ENCODE measurements at regions not wholly inside any gene's neighbourhood (a gene's known extent, or its start where the extent isn't known, plus 50 kb on each side); places are given as distances from the start of the nearest gene placed in this dataset.

GRCh38 chr22:34914846-34915245 is 151.1 kb upstream of the ISX start:
- H3K27ac ChIP-seq (ENCODE audit: low read depth in 2 of 2, low read length in 2 of 2), result no peak overlapping the region
- no peaks in the 10 kb centered on the region for H3K27me3 ChIP-seq (ENCODE audit: control insufficient read depth in 2 of 2, insufficient read depth in 2 of 2, low read length in 2 of 2)
- H3K4me3 ChIP-seq (ENCODE audit: low read length in 2 of 2), result no peak overlapping the region
- no peaks in the 10 kb centered on the region for H3K36me3 ChIP-seq (ENCODE audit: control insufficient read depth in 2 of 2, insufficient read depth in 2 of 2, low read length in 2 of 2)
- no peak overlapping the region for H3K9ac ChIP-seq (ENCODE audit: low read depth in 1 of 2, low read length in 2 of 2)
- no peaks in the 10 kb centered on the region for H3K4me1 ChIP-seq (ENCODE audit: control insufficient read depth in 2 of 2, insufficient read depth in 2 of 2, low read length in 2 of 2)
- no peaks in the 10 kb centered on the region for H3K9me3 ChIP-seq (ENCODE audit: control insufficient read depth in 2 of 2, low read length in 2 of 2)

GRCh38 chr22:34917239-34917638 is 148.7 kb upstream of the ISX start:
- no peaks in the 10 kb centered on the region for H3K27me3 ChIP-seq (ENCODE audit: control insufficient read depth in 2 of 2, insufficient read depth in 2 of 2, low read length in 2 of 2)
- no peak overlapping the region for H3K27ac ChIP-seq (ENCODE audit: low read depth in 2 of 2, low read length in 2 of 2)
- no peak overlapping the region for H3K9ac ChIP-seq (ENCODE audit: low read depth in 1 of 2, low read length in 2 of 2)
- H3K9me3 ChIP-seq (ENCODE audit: control insufficient read depth in 2 of 2, low read length in 2 of 2), result no peaks in the 10 kb centered on the region
- H3K4me3 ChIP-seq (ENCODE audit: low read length in 2 of 2), result no peak overlapping the region
- H3K36me3 ChIP-seq (ENCODE audit: control insufficient read depth in 2 of 2, insufficient read depth in 2 of 2, low read length in 2 of 2), result no peaks in the 10 kb centered on the region
- no peaks in the 10 kb centered on the region for H3K4me1 ChIP-seq (ENCODE audit: control insufficient read depth in 2 of 2, insufficient read depth in 2 of 2, low read length in 2 of 2)

- peaks cover 0 to 4% of the 10 kb centered on the region in 2 donors for H3K27me3 ChIP-seq (ENCODE audit: control insufficient read depth in 2 of 2, insufficient read depth in 2 of 2, low read length in 2 of 2)
- no peak overlapping the region for H3K4me3 ChIP-seq (ENCODE audit: low read length in 2 of 2)
- H3K27ac ChIP-seq (ENCODE audit: low read depth in 2 of 2, low read length in 2 of 2), result no peak overlapping the region
- H3K36me3 ChIP-seq (ENCODE audit: control insufficient read depth in 2 of 2, insufficient read depth in 2 of 2, low read length in 2 of 2), result no peaks in the 10 kb centered on the region
- H3K4me1 ChIP-seq (ENCODE audit: control insufficient read depth in 2 of 2, insufficient read depth in 2 of 2, low read length in 2 of 2), result no peaks in the 10 kb centered on the region
- no peaks in the 10 kb centered on the region for H3K9me3 ChIP-seq (ENCODE audit: control insufficient read depth in 2 of 2, low read length in 2 of 2)
- no peak overlapping the region for H3K9ac ChIP-seq (ENCODE audit: low read depth in 1 of 2, low read length in 2 of 2)
Observed at GRCh38 chr22:34931026-34931425, 134.9 kb upstream of the ISX start.

- Histone ChIP-seq H3K27ac (ENCODE audit: low read depth in 2 of 2, low read length in 2 of 2) (no peak overlapping the region), H3K9me3 (ENCODE audit: control insufficient read depth in 2 of 2, low read length in 2 of 2) (no peaks in the 10 kb centered on the region), H3K4me1 (ENCODE audit: control insufficient read depth in 2 of 2, insufficient read depth in 2 of 2, low read length in 2 of 2) (no peaks in the 10 kb centered on the region), H3K36me3 (ENCODE audit: control insufficient read depth in 2 of 2, insufficient read depth in 2 of 2, low read length in 2 of 2) (no peaks in the 10 kb centered on the region), H3K27me3 (ENCODE audit: control insufficient read depth in 2 of 2, insufficient read depth in 2 of 2, low read length in 2 of 2) (peaks cover 0 to 4% of the 10 kb centered on the region in 2 donors), H3K9ac (ENCODE audit: low read depth in 1 of 2, low read length in 2 of 2) (no peak overlapping the region), H3K4me3 (ENCODE audit: low read length in 2 of 2) (no peak overlapping the region)
Observed at GRCh38 chr22:34934261-34934660, 131.7 kb upstream of the ISX start.

- Histone ChIP-seq H3K9ac (ENCODE audit: low read depth in 1 of 2, low read length in 2 of 2) (no peak overlapping the region), H3K27me3 (ENCODE audit: control insufficient read depth in 2 of 2, insufficient read depth in 2 of 2, low read length in 2 of 2) (no peaks in the 10 kb centered on the region), H3K27ac (ENCODE audit: low read depth in 2 of 2, low read length in 2 of 2) (no peak overlapping the region), H3K4me3 (ENCODE audit: low read length in 2 of 2) (no peak overlapping the region), H3K36me3 (ENCODE audit: control insufficient read depth in 2 of 2, insufficient read depth in 2 of 2, low read length in 2 of 2) (no peaks in the 10 kb centered on the region), H3K4me1 (ENCODE audit: control insufficient read depth in 2 of 2, insufficient read depth in 2 of 2, low read length in 2 of 2) (no peaks in the 10 kb centered on the region), H3K9me3 (ENCODE audit: control insufficient read depth in 2 of 2, low read length in 2 of 2) (no peaks in the 10 kb centered on the region)
Observed at GRCh38 chr22:34943830-34944229, 122.1 kb upstream of the ISX start.

- Histone ChIP-seq H3K4me3 (ENCODE audit: low read length in 2 of 2) (no peak overlapping the region), H3K27me3 (ENCODE audit: control insufficient read depth in 2 of 2, insufficient read depth in 2 of 2, low read length in 2 of 2) (no peaks in the 10 kb centered on the region), H3K36me3 (ENCODE audit: control insufficient read depth in 2 of 2, insufficient read depth in 2 of 2, low read length in 2 of 2) (no peaks in the 10 kb centered on the region), H3K9ac (ENCODE audit: low read depth in 1 of 2, low read length in 2 of 2) (no peak overlapping the region), H3K4me1 (ENCODE audit: control insufficient read depth in 2 of 2, insufficient read depth in 2 of 2, low read length in 2 of 2) (no peaks in the 10 kb centered on the region), H3K27ac (ENCODE audit: low read depth in 2 of 2, low read length in 2 of 2) (no peak overlapping the region), H3K9me3 (ENCODE audit: control insufficient read depth in 2 of 2, low read length in 2 of 2) (no peaks in the 10 kb centered on the region)
Observed at GRCh38 chr22:34946339-34946985, 119.5 kb upstream of the ISX start.

- H3K9ac ChIP-seq (ENCODE audit: low read depth in 1 of 2, low read length in 2 of 2), result no peak overlapping the region
- no peaks in the 10 kb centered on the region for H3K9me3 ChIP-seq (ENCODE audit: control insufficient read depth in 2 of 2, low read length in 2 of 2)
- H3K27ac ChIP-seq (ENCODE audit: low read depth in 2 of 2, low read length in 2 of 2), result no peak overlapping the region
- no peak overlapping the region for H3K4me3 ChIP-seq (ENCODE audit: low read length in 2 of 2)
- H3K36me3 ChIP-seq (ENCODE audit: control insufficient read depth in 2 of 2, insufficient read depth in 2 of 2, low read length in 2 of 2), result no peaks in the 10 kb centered on the region
- H3K27me3 ChIP-seq (ENCODE audit: control insufficient read depth in 2 of 2, insufficient read depth in 2 of 2, low read length in 2 of 2), result no peaks in the 10 kb centered on the region
- H3K4me1 ChIP-seq (ENCODE audit: control insufficient read depth in 2 of 2, insufficient read depth in 2 of 2, low read length in 2 of 2), result no peaks in the 10 kb centered on the region
Observed at GRCh38 chr22:34950489-34950888, 115.5 kb upstream of the ISX start.

GRCh38 chr22:34951212-34951611 is 114.7 kb upstream of the ISX start:
- no peaks in the 10 kb centered on the region for H3K9me3 ChIP-seq (ENCODE audit: control insufficient read depth in 2 of 2, low read length in 2 of 2)
- no peaks in the 10 kb centered on the region for H3K4me1 ChIP-seq (ENCODE audit: control insufficient read depth in 2 of 2, insufficient read depth in 2 of 2, low read length in 2 of 2)
- H3K27ac ChIP-seq (ENCODE audit: low read depth in 2 of 2, low read length in 2 of 2), result no peak overlapping the region
- no peaks in the 10 kb centered on the region for H3K27me3 ChIP-seq (ENCODE audit: control insufficient read depth in 2 of 2, insufficient read depth in 2 of 2, low read length in 2 of 2)
- no peaks in the 10 kb centered on the region for H3K36me3 ChIP-seq (ENCODE audit: control insufficient read depth in 2 of 2, insufficient read depth in 2 of 2, low read length in 2 of 2)
- no peak overlapping the region for H3K9ac ChIP-seq (ENCODE audit: low read depth in 1 of 2, low read length in 2 of 2)
- H3K4me3 ChIP-seq (ENCODE audit: low read length in 2 of 2), result no peak overlapping the region

GRCh38 chr22:34960005-34960404 is 106.0 kb upstream of the ISX start:
- Histone ChIP-seq H3K9ac (ENCODE audit: low read depth in 1 of 2, low read length in 2 of 2) (no peak overlapping the region), H3K36me3 (ENCODE audit: control insufficient read depth in 2 of 2, insufficient read depth in 2 of 2, low read length in 2 of 2) (no peaks in the 10 kb centered on the region), H3K27ac (ENCODE audit: low read depth in 2 of 2, low read length in 2 of 2) (no peak overlapping the region), H3K4me1 (ENCODE audit: control insufficient read depth in 2 of 2, insufficient read depth in 2 of 2, low read length in 2 of 2) (no peaks in the 10 kb centered on the region), H3K4me3 (ENCODE audit: low read length in 2 of 2) (no peak overlapping the region), H3K27me3 (ENCODE audit: control insufficient read depth in 2 of 2, insufficient read depth in 2 of 2, low read length in 2 of 2) (no peaks in the 10 kb centered on the region), H3K9me3 (ENCODE audit: control insufficient read depth in 2 of 2, low read length in 2 of 2) (no peaks in the 10 kb centered on the region)

- Histone ChIP-seq H3K9ac (ENCODE audit: low read depth in 1 of 2, low read length in 2 of 2) (no peak overlapping the region), H3K4me1 (ENCODE audit: control insufficient read depth in 2 of 2, insufficient read depth in 2 of 2, low read length in 2 of 2) (no peaks in the 10 kb centered on the region), H3K9me3 (ENCODE audit: control insufficient read depth in 2 of 2, low read length in 2 of 2) (no peaks in the 10 kb centered on the region), H3K27me3 (ENCODE audit: control insufficient read depth in 2 of 2, insufficient read depth in 2 of 2, low read length in 2 of 2) (no peaks in the 10 kb centered on the region), H3K36me3 (ENCODE audit: control insufficient read depth in 2 of 2, insufficient read depth in 2 of 2, low read length in 2 of 2) (no peaks in the 10 kb centered on the region), H3K4me3 (ENCODE audit: low read length in 2 of 2) (no peak overlapping the region), H3K27ac (ENCODE audit: low read depth in 2 of 2, low read length in 2 of 2) (no peak overlapping the region)
Observed at GRCh38 chr22:34966980-34967565, 98.9 kb upstream of the ISX start.

Data from mucosa of rectum (tissue), 2 donors.